SK-N-SH (cell line): ENCODE measurements at regions not wholly inside any gene's neighbourhood (a gene's known extent, or its start where the extent isn't known, plus 50 kb on each side); places are given as distances from the start of the nearest gene placed in this dataset.

Source experiments
- CTCF ChIA-PET: fragments of 300-600, 350-600 bp; formaldehyde crosslinking; extraction: SDS; loops from one replicate; lab custom pipeline; 2021; lab: Yijun Ruan, JAX
- POLR2A ChIA-PET: fragments of 350-600 bp; sonication (Branson Sonifier 250); formaldehyde crosslinking; extraction: SDS; loops from one replicate; lab custom pipeline; 2020; ENCODE audit warnings: antibody characterized with exemption, inconsistent platforms; lab: Yijun Ruan, JAX
- DNase-seq: peaks from one replicate; pipeline ENCODE4 v3.0.0; 2012
- H2AFZ ChIP-seq: fragments of 200-600 bp; sonication (generic); 2 replicates; pipeline ENCODE4 v1.8.1; 2016; ENCODE audit warnings: antibody characterized with exemption, mild to moderate bottlenecking, low read depth
- H3F3A ChIP-seq: fragments of 200-600 bp; sonication (generic); replicated peaks from 2 replicates; pipeline ENCODE3; 2016; ENCODE audit warnings: antibody characterized with exemption, mild to moderate bottlenecking; ENCODE audit not compliant: insufficient read depth
- H3K27ac ChIP-seq, 2 experiments: fragments of 200-500 bp in 1 of 2; fragments of 200-600 bp in 1 of 2; sonication (Bioruptor generic) in 1 of 2; sonication (generic), shearing (Covaris generic) in 1 of 2; 2 replicates each; pipeline versions ENCODE4 v1.5.1 to v1.6.1; 2014 to 2016; ENCODE audit warnings: low read depth in 2 of 2, inconsistent platforms in 1 of 2, low read length in 1 of 2, mild to moderate bottlenecking in 1 of 2, mixed read lengths in 1 of 2
- H3K27me3 ChIP-seq: fragments of 200-600 bp; sonication (generic), shearing (Covaris generic); 2 replicates; pipeline ENCODE4 v1.6.1; 2016; ENCODE audit warnings: mixed run types; ENCODE audit not compliant: insufficient read depth
- H3K36me3 ChIP-seq, 2 experiments: fragments of 200-500 bp in 1 of 2; fragments of 200-600 bp in 1 of 2; sonication (Bioruptor generic) in 1 of 2; sonication (generic) in 1 of 2; replicated peaks in 1 of 2; 2 replicates each; pipeline versions ENCODE3 to v1.5.1; 2014 to 2016; ENCODE audit warnings: low read length in 1 of 2, mild to moderate bottlenecking in 1 of 2; ENCODE audit not compliant: insufficient read depth in 2 of 2, control insufficient read depth in 1 of 2
- H3K4me1 ChIP-seq, 2 experiments: fragments of 200-500 bp in 1 of 2; fragments of 200-600 bp in 1 of 2; sonication (Bioruptor generic) in 1 of 2; sonication (generic), shearing (Covaris generic) in 1 of 2; 2 replicates each; pipeline versions ENCODE4 v1.5.1 to v1.6.1; 2014 to 2016; ENCODE audit warnings: low read depth in 1 of 2, low read length in 1 of 2, mixed run types in 1 of 2; ENCODE audit not compliant: insufficient read depth in 2 of 2, control insufficient read depth in 1 of 2
- H3K4me2 ChIP-seq: fragments of 200-600 bp; sonication (generic), shearing (Covaris generic); 2 replicates; pipeline ENCODE4 v1.6.1; 2017; ENCODE audit warnings: mixed run types
- H3K4me3 ChIP-seq, 2 experiments: fragments of 200-500 bp in 1 of 2; fragments of 200-600 bp in 1 of 2; sonication (Bioruptor generic) in 1 of 2; sonication (generic), shearing (Covaris generic) in 1 of 2; 2 replicates each; pipeline versions ENCODE4 v1.5.1 to v1.8.1; 2014 to 2016; ENCODE audit warnings: low read depth in 2 of 2, inconsistent platforms in 1 of 2, low read length in 1 of 2, mild to moderate bottlenecking in 1 of 2, mixed read lengths in 1 of 2, moderate library complexity in 1 of 2
- H3K79me2 ChIP-seq: fragments of 200-600 bp; sonication (generic); 2 replicates; pipeline ENCODE4 v1.8.1; 2017; ENCODE audit warnings: mild to moderate bottlenecking; ENCODE audit not compliant: insufficient read depth
- H3K9ac ChIP-seq: fragments of 200-600 bp; sonication (generic); 2 replicates; pipeline ENCODE4 v1.6.1; 2017; ENCODE audit warnings: mixed run types
- H3K9me2 ChIP-seq: fragments of 200-600 bp; sonication (generic); 2 replicates; pipeline ENCODE4 v1.6.1; 2017; ENCODE audit warnings: mixed run types
- H3K9me3 ChIP-seq: fragments of 200-600 bp; sonication (generic); 2 replicates; pipeline ENCODE4 v1.6.1; 2017; ENCODE audit warnings: mixed run types, mild to moderate bottlenecking, moderate library complexity
- H4K20me1 ChIP-seq: fragments of 200-600 bp; sonication (generic); 2 replicates; pipeline ENCODE4 v1.6.1; 2017; ENCODE audit warnings: mild to moderate bottlenecking, mixed run types; ENCODE audit not compliant: insufficient read depth
- EP300 ChIP-seq, 2 experiments: IDR thresholded peaks; 2 replicates each; pipeline versions ENCODE4 v1.4.0 to v1.6.1; 2012; ENCODE audit warnings: borderline replicate concordance in 1 of 2, low read depth in 1 of 2, low read length in 1 of 2
- FOSL2 ChIP-seq: IDR thresholded peaks from 2 replicates; pipeline ENCODE4 v1.4.0; 2012; ENCODE audit warnings: low read depth, mild to moderate bottlenecking, moderate library complexity, borderline replicate concordance
- FOXM1 ChIP-seq: IDR thresholded peaks from 2 replicates; pipeline ENCODE4 v1.4.0; 2012; ENCODE audit warnings: low read depth, mild to moderate bottlenecking
- GABPA ChIP-seq: IDR thresholded peaks from 2 replicates; pipeline ENCODE4 v1.4.0; 2012; ENCODE audit warnings: low read depth, mild to moderate bottlenecking
- GATA2 ChIP-seq: sonication (generic); formaldehyde crosslinking; IDR thresholded peaks from 2 replicates; pipeline ENCODE4 v1.5.0; 2020; ENCODE audit warnings: mild to moderate bottlenecking, missing genetic modification reagents
- MEF2A ChIP-seq: IDR thresholded peaks from 2 replicates; pipeline ENCODE4 v1.4.0; 2012; ENCODE audit warnings: low read depth, borderline replicate concordance
- NRF1 ChIP-seq: IDR thresholded peaks from 2 replicates; pipeline ENCODE4 v1.6.1; 2012; ENCODE audit warnings: low read depth, mild to moderate bottlenecking, low read length
- SIN3A ChIP-seq: IDR thresholded peaks from 2 replicates; pipeline ENCODE4 v1.6.1; 2012; ENCODE audit warnings: low read depth, mild to moderate bottlenecking, low read length, moderate library complexity, borderline replicate concordance
- SMC3 ChIP-seq: IDR thresholded peaks from 2 replicates; pipeline ENCODE4 v1.6.1; 2012; ENCODE audit warnings: low read depth, low read length, improper control_type of control experiment
- TAF1 ChIP-seq: IDR thresholded peaks from 2 replicates; pipeline ENCODE4 v1.6.1; 2012; ENCODE audit warnings: low read depth, mild to moderate bottlenecking, low read length, moderate library complexity, borderline replicate concordance
- WGBS: methylation state at CpG from one replicate; pipeline ENCODE4 v1.1.6; 2017; ENCODE audit warnings: low lambda C conversion rate; 5-methylcytosine and 5-hydroxymethylcytosine counted together
- TF ChIP-seq, protein P1 (sequence below): IDR thresholded peaks from 2 replicates; pipeline ENCODE4 v1.4.0; 2012; ENCODE audit warnings: low read depth, borderline replicate concordance
- TF ChIP-seq, protein P2 (sequence below): IDR thresholded peaks from 2 replicates; pipeline ENCODE4; 2012
- TF ChIP-seq, protein P3 (sequence below): IDR thresholded peaks from 2 replicates; pipeline ENCODE4 v1.4.0; 2012; ENCODE audit warnings: low read depth, borderline replicate concordance
- TF ChIP-seq, protein P4 (sequence below): fragments of 200-600 bp; sonication (generic); IDR thresholded peaks from 2 replicates; pipeline ENCODE4 v1.6.1; 2017; ENCODE audit warnings: antibody characterized with exemption, mild to moderate bottlenecking, moderate library complexity

DNA sequence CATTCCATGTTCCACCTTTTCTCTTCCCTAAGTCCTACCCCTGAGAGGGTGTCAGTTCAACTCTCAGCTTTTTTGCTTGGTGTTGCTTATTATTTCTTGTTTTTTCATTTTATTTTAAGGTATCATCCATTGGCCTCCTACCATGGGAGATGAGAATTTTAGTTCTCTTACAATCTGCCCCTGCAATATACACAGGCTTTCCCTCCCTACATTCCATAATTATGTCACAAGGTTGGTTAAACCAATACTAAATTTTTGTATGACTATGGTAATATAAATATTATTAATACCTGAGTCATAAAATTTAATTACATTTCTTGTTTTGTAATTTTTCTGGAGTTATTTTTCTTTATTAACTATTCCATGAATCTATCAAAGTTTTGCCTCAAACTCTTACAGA, 216.2 kb downstream of the SNX19 start:
- H3K9me2 ChIP-seq: no peaks in the 10 kb centered on the region

DNA sequence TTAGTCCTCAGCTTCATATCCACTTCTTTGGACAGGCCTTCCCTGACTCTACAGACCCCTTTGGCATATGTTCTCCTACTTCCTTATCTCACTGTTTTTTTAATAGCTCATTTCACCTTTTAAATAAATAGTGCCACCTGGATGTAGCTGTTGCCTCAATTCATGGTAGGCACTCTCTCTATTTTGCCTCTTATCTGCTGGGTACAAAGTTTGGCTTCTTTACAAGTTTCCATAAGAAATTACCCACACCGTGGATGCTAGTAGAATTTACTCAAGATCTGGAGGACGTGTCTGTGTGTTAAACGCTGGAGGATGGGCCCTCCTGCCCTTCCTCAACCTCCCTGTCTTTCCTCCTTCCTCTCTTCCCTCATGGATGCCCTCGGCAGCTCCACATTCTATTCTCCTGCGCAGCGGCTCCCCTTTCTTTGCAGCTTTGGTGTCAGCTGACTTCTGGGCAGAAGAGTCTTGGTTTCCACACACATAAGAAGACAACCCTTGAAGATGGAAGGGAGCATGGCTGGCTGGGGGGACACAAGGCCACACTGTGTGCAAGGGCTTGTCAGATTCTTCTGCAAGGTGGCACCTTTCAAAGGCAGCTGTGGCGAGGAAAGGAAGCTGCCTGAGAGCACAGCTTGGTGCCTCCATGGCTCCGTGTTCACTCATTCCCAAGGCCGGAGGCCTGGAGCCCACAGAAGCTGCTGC, 212.6 kb downstream of the SNX19 start:
- H3K27ac ChIP-seq: no peak overlapping the region
- H3K79me2 ChIP-seq: no peaks in the 10 kb centered on the region
- no peak for DNase-seq
- H3K9ac ChIP-seq: no peak overlapping the region
- no peaks in the 10 kb centered on the region for H3K9me2 ChIP-seq
- no peak overlapping the region for H3K4me2 ChIP-seq
- H3K4me3 ChIP-seq: no peak overlapping the region
- ChIA-PET POLR2A (no interaction called here), CTCF (interaction anchor here (0.6 to 2.1 kb wide), 3 partner anchors 158 to 1341 kb away, joined by 3 to 6 read pairs (median 5); no protein-coding TSS in a partner anchor)
- no peaks in the 10 kb centered on the region for H3K9me3 ChIP-seq
- H3F3A ChIP-seq: no peaks in the 10 kb centered on the region
- 60% methylated on average over 9 of the region's 9 CpGs for WGBS
- H3K36me3 ChIP-seq: no peaks in the 10 kb centered on the region
- no peak overlapping the region for H2AFZ ChIP-seq
- H4K20me1 ChIP-seq: no peaks in the 10 kb centered on the region
- TF ChIP-seq, protein P1, sequence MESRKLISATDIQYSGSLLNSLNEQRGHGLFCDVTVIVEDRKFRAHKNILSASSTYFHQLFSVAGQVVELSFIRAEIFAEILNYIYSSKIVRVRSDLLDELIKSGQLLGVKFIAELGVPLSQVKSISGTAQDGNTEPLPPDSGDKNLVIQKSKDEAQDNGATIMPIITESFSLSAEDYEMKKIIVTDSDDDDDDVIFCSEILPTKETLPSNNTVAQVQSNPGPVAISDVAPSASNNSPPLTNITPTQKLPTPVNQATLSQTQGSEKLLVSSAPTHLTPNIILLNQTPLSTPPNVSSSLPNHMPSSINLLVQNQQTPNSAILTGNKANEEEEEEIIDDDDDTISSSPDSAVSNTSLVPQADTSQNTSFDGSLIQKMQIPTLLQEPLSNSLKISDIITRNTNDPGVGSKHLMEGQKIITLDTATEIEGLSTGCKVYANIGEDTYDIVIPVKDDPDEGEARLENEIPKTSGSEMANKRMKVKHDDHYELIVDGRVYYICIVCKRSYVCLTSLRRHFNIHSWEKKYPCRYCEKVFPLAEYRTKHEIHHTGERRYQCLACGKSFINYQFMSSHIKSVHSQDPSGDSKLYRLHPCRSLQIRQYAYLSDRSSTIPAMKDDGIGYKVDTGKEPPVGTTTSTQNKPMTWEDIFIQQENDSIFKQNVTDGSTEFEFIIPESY: no peak
- TF ChIP-seq GATA2 (no peak), GABPA (no peak), NRF1 (no peak), TAF1 (no peak), FOXM1 (no peak), MEF2A (no peak)
- TF ChIP-seq, protein P2, sequence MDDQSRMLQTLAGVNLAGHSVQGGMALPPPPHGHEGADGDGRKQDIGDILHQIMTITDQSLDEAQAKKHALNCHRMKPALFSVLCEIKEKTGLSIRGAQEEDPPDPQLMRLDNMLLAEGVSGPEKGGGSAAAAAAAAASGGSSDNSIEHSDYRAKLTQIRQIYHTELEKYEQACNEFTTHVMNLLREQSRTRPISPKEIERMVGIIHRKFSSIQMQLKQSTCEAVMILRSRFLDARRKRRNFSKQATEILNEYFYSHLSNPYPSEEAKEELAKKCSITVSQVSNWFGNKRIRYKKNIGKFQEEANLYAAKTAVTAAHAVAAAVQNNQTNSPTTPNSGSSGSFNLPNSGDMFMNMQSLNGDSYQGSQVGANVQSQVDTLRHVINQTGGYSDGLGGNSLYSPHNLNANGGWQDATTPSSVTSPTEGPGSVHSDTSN: no peak
- TF ChIP-seq, protein P3, sequence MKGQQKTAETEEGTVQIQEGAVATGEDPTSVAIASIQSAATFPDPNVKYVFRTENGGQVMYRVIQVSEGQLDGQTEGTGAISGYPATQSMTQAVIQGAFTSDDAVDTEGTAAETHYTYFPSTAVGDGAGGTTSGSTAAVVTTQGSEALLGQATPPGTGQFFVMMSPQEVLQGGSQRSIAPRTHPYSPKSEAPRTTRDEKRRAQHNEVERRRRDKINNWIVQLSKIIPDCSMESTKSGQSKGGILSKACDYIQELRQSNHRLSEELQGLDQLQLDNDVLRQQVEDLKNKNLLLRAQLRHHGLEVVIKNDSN: no peak
- no peaks in the 10 kb centered on the region for H3K27me3 ChIP-seq
- no peaks in the 10 kb centered on the region for H3K4me1 ChIP-seq

More for the DNA sequence above, 216.2 kb downstream of the SNX19 start:
- Histone ChIP-seq H2AFZ (no peak overlapping the region), H3K27me3 (no peaks in the 10 kb centered on the region), H3F3A (no peaks in the 10 kb centered on the region), H3K9ac (no peak overlapping the region), H3K9me3 (no peaks in the 10 kb centered on the region), H3K4me1 (no peaks in the 10 kb centered on the region), H3K27ac (no peak overlapping the region), H3K4me2 (no peak overlapping the region), H3K4me3 (no peak overlapping the region), H3K36me3 (no peaks in the 10 kb centered on the region), H3K79me2 (no peaks in the 10 kb centered on the region), H4K20me1 (no peaks in the 10 kb centered on the region)
- CTCF ChIA-PET: interaction anchor here (1.1 kb wide), 1 partner anchor 22 kb away, joined by 4 read pairs; no protein-coding TSS in a partner anchor
- DNase-seq: no peak
- no peak for TF ChIP-seq SMC3
- no peak for TF ChIP-seq SIN3A
- no peak for TF ChIP-seq EP300 (IDR thresholded peaks at IDR 0.05; ENCODE audit: borderline replicate concordance in 1 of 2, low read depth in 1 of 2, low read length in 1 of 2)
- TF ChIP-seq GATA2: no peak
- no peak for TF ChIP-seq NRF1
- no peak for TF ChIP-seq TAF1
- TF ChIP-seq, protein P4, sequence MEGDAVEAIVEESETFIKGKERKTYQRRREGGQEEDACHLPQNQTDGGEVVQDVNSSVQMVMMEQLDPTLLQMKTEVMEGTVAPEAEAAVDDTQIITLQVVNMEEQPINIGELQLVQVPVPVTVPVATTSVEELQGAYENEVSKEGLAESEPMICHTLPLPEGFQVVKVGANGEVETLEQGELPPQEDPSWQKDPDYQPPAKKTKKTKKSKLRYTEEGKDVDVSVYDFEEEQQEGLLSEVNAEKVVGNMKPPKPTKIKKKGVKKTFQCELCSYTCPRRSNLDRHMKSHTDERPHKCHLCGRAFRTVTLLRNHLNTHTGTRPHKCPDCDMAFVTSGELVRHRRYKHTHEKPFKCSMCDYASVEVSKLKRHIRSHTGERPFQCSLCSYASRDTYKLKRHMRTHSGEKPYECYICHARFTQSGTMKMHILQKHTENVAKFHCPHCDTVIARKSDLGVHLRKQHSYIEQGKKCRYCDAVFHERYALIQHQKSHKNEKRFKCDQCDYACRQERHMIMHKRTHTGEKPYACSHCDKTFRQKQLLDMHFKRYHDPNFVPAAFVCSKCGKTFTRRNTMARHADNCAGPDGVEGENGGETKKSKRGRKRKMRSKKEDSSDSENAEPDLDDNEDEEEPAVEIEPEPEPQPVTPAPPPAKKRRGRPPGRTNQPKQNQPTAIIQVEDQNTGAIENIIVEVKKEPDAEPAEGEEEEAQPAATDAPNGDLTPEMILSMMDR: no peak
- TF ChIP-seq FOSL2: no peak
- POLR2A ChIA-PET: no interaction called here
